ENCODE measurements at regions not wholly inside any gene's neighbourhood (a gene's known extent, or its start where the extent isn't known, plus 50 kb on each side); places are given as distances from the start of the nearest gene placed in this dataset.
A peak's percentile ranks its signal among the peaks of the same experiment; 100 is the strongest.

DNA sequence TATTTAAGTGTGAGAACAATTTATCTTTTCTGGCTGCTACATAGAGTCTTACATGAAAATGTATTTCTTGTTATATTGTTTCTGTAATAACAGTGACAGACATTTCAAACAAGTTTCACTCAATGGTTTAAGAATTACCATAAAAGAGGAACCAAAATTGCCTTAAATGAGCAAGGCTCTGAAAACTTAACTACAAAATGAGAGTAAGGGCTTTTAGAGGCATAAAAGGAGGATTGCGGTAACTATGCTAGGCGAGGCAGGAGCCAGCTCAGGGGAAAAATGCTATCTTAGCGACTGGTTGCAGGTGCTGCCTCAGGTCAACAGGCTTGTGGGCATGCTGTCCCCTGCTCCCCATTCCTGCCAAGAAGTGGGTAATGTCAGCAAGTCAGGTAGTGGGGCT, 81.7 kb upstream of the MSI2 start:
- peak; percentile 10 for DNase-seq
- Histone ChIP-seq H3K27ac (ENCODE audit: low read length) (peak overlapping the region; percentile 14; the same call in 1 of the 2 replicates), H3K79me2 (ENCODE audit: low read length) (no peaks in the 10 kb centered on the region), H3K4me2 (ENCODE audit: low read depth, low read length) (no peak overlapping the region), H3K4me1 (ENCODE audit: low read length) (0 out of 2 replicates have a peak, but pooled peaks cover 9% of the 10 kb centered on the region), H3K9me3 (replicated peaks; ENCODE audit: insufficient read depth, low read length) (no peaks in the 10 kb centered on the region), H3K36me3 (replicated peaks; ENCODE audit: insufficient read depth, low read length) (no peaks in the 10 kb centered on the region), H3K4me3 (ENCODE audit: low read length) (no peak overlapping the region), H3K27me3 (replicated peaks; ENCODE audit: insufficient read depth, low read length) (no peaks in the 10 kb centered on the region), H3F3A (ENCODE audit: insufficient read depth, low read length) (no peaks in the 10 kb centered on the region), H3K9ac (ENCODE audit: low read length) (no peak overlapping the region), H2AFZ (ENCODE audit: low read length) (no peak overlapping the region), H3K9me2 (replicated peaks; ENCODE audit: insufficient read depth, low read length) (no peaks in the 10 kb centered on the region), H4K20me1 (ENCODE audit: insufficient read depth, low read length) (no peaks in the 10 kb centered on the region)
- TF ChIP-seq EZH2phosphoT487 (IDR thresholded peaks at IDR 0.05; ENCODE audit: low read length): no peak
- TF ChIP-seq, protein P1, sequence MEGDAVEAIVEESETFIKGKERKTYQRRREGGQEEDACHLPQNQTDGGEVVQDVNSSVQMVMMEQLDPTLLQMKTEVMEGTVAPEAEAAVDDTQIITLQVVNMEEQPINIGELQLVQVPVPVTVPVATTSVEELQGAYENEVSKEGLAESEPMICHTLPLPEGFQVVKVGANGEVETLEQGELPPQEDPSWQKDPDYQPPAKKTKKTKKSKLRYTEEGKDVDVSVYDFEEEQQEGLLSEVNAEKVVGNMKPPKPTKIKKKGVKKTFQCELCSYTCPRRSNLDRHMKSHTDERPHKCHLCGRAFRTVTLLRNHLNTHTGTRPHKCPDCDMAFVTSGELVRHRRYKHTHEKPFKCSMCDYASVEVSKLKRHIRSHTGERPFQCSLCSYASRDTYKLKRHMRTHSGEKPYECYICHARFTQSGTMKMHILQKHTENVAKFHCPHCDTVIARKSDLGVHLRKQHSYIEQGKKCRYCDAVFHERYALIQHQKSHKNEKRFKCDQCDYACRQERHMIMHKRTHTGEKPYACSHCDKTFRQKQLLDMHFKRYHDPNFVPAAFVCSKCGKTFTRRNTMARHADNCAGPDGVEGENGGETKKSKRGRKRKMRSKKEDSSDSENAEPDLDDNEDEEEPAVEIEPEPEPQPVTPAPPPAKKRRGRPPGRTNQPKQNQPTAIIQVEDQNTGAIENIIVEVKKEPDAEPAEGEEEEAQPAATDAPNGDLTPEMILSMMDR (IDR thresholded peaks at IDR 0.05; ENCODE audit: low read length): no peak
- no peak for TF ChIP-seq EZH2 (optimal IDR thresholded peaks at IDR 0.05; ENCODE audit: low read depth, low read length)

DNA sequence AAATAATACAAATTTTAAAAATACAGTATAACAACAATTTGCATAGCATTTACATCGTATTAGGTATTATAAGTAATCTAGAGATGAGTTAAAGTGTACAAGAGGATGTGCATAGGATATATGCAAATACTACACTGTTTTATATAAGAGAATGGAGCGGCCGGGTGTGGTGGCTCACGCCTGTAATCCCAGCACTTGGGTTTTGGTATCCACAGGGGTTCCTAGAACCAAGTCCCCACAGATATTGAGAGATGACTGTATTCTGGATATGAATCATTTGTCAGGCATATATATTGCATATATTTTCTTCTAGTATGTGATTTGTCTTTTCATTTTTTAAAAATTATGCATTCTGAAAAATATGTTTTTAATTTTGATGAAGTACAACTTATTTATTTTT, 77.5 kb upstream of the MSI2 start:
- Histone ChIP-seq H3K4me3 (ENCODE audit: low read length) (no peak overlapping the region), H3K9me3 (replicated peaks; ENCODE audit: insufficient read depth, low read length) (no peaks in the 10 kb centered on the region), H3K9me2 (replicated peaks; ENCODE audit: insufficient read depth, low read length) (no peaks in the 10 kb centered on the region), H3F3A (ENCODE audit: insufficient read depth, low read length) (no peaks in the 10 kb centered on the region), H3K27ac (ENCODE audit: low read length) (no peak overlapping the region), H3K27me3 (replicated peaks; ENCODE audit: insufficient read depth, low read length) (no peaks in the 10 kb centered on the region), H3K36me3 (replicated peaks; ENCODE audit: insufficient read depth, low read length) (no peaks in the 10 kb centered on the region), H3K9ac (ENCODE audit: low read length) (no peak overlapping the region), H4K20me1 (ENCODE audit: insufficient read depth, low read length) (no peaks in the 10 kb centered on the region), H3K79me2 (ENCODE audit: low read length) (no peaks in the 10 kb centered on the region), H2AFZ (ENCODE audit: low read length) (no peak overlapping the region), H3K4me2 (ENCODE audit: low read depth, low read length) (no peak overlapping the region), H3K4me1 (ENCODE audit: low read length) (peaks cover 18% of the 10 kb centered on the region)
- DNase-seq: no peak
- TF ChIP-seq EZH2 (optimal IDR thresholded peaks at IDR 0.05; ENCODE audit: low read depth, low read length): no peak
- TF ChIP-seq, protein P1 (IDR thresholded peaks at IDR 0.05; ENCODE audit: low read length): no peak
- TF ChIP-seq EZH2phosphoT487 (IDR thresholded peaks at IDR 0.05; ENCODE audit: low read length): no peak

- H3K4me1 ChIP-seq (ENCODE audit: low read length): peaks cover 9% of the 10 kb centered on the region
- H3K9ac ChIP-seq (ENCODE audit: low read length): no peak overlapping the region
- no peaks in the 10 kb centered on the region for H3F3A ChIP-seq (ENCODE audit: insufficient read depth, low read length)
- H3K27me3 ChIP-seq (replicated peaks; ENCODE audit: insufficient read depth, low read length): no peaks in the 10 kb centered on the region
- H3K36me3 ChIP-seq (replicated peaks; ENCODE audit: insufficient read depth, low read length): no peaks in the 10 kb centered on the region
- H3K4me3 ChIP-seq (ENCODE audit: low read length): no peak overlapping the region
- no peak for TF ChIP-seq EZH2 (optimal IDR thresholded peaks at IDR 0.05; ENCODE audit: low read depth, low read length)
- no peak for TF ChIP-seq EZH2phosphoT487 (IDR thresholded peaks at IDR 0.05; ENCODE audit: low read length)
- TF ChIP-seq, protein P1 (IDR thresholded peaks at IDR 0.05; ENCODE audit: low read length): no peak
- H4K20me1 ChIP-seq (ENCODE audit: insufficient read depth, low read length): no peaks in the 10 kb centered on the region
- DNase-seq: no peak
- H3K4me2 ChIP-seq (ENCODE audit: low read depth, low read length): no peak overlapping the region
- no peaks in the 10 kb centered on the region for H3K9me2 ChIP-seq (replicated peaks; ENCODE audit: insufficient read depth, low read length)
- no peak overlapping the region for H2AFZ ChIP-seq (ENCODE audit: low read length)
- H3K9me3 ChIP-seq (replicated peaks; ENCODE audit: insufficient read depth, low read length): no peaks in the 10 kb centered on the region
- H3K79me2 ChIP-seq (ENCODE audit: low read length): no peaks in the 10 kb centered on the region
- no peak overlapping the region for H3K27ac ChIP-seq (ENCODE audit: low read length)
These were observed 73.7 kb upstream of the MSI2 start for GRCh38 chr17:57182621-57183020.

Measured in MM.1S (cell line).